Body of pancreas (tissue), 4 donors: ENCODE measurements at regions not wholly inside any gene's neighbourhood (a gene's known extent, or its start where the extent isn't known, plus 50 kb on each side); places are given as distances from the start of the nearest gene placed in this dataset.

ENCODE experiments used
- ATAC-seq: fragments of 150-250 bp; one replicate; pipeline ENCODE4 v1.9.1; 2016
- DNase-seq, 4 donors: peaks; one replicate each; pipeline ENCODE4 v3.0.0-alpha.2; 2019
- H3K27ac ChIP-seq, 4 donors: fragments of 200-600 bp; sonication (generic); 1 replicate in 3 of 4; 2 replicates in 1 of 4; pipeline versions ENCODE4 v1.5.1 to v1.6.1; 2016 to 2019; ENCODE audit warnings: mild to moderate bottlenecking in 1 of 4, mixed read lengths in 1 of 4, moderate library complexity in 1 of 4
- H3K27me3 ChIP-seq, 2 donors: fragments of 200-600 bp; sonication (generic); one replicate each; pipeline ENCODE4 v1.6.0; 2016; ENCODE audit warnings: mild to moderate bottlenecking in 1 of 2
- H3K36me3 ChIP-seq, 2 donors: fragments of 200-600 bp; sonication (generic); replicated peaks in 1 of 2; 2 replicates each; pipeline ENCODE4 v1.5.1; 2016; ENCODE audit warnings: low read depth in 2 of 2; ENCODE audit not compliant: insufficient read depth in 1 of 2
- H3K4me1 ChIP-seq: fragments of 200-600 bp; sonication (generic); one replicate; pipeline ENCODE4 v1.6.0; 2016
- H3K4me3 ChIP-seq, 2 donors: fragments of 200-600 bp; sonication (generic); 1 replicate in 1 of 2; 2 replicates in 1 of 2; pipeline ENCODE4 v1.5.1; 2016 to 2019
- H3K9me3 ChIP-seq, 3 donors: fragments of 200-600 bp; sonication (generic); 1 replicate in 2 of 3; 2 replicates in 1 of 3; pipeline ENCODE4 v1.5.1; 2016
- POLR2A ChIP-seq, 3 donors: fragments of 450-650 bp; IDR thresholded peaks; one replicate each; pipeline ENCODE4 v1.6.1; 2016; ENCODE audit warnings: antibody characterized with exemption in 3 of 3, mild to moderate bottlenecking in 2 of 3
- WGBS, 2 donors: methylation state at CpG; one replicate each; pipeline ENCODE4 v1.1.5; 2017; 5-methylcytosine and 5-hydroxymethylcytosine counted together
- intact Hi-C: fragments of 100-400 bp; cut with DNase I; formaldehyde crosslinking; loops from one replicate; pipeline ENCODE4 v1.15.1; 2023
- TF ChIP-seq, protein P1 (sequence below), 7 experiments: fragments of 450-650 bp in 4 of 7; fragments of 200-600 bp in 3 of 7; sonication (generic) in 3 of 7; IDR thresholded peaks; one replicate each; pipeline ENCODE4 v1.5.1; 2016 to 2019; ENCODE audit warnings: antibody characterized with exemption in 7 of 7

DNA sequence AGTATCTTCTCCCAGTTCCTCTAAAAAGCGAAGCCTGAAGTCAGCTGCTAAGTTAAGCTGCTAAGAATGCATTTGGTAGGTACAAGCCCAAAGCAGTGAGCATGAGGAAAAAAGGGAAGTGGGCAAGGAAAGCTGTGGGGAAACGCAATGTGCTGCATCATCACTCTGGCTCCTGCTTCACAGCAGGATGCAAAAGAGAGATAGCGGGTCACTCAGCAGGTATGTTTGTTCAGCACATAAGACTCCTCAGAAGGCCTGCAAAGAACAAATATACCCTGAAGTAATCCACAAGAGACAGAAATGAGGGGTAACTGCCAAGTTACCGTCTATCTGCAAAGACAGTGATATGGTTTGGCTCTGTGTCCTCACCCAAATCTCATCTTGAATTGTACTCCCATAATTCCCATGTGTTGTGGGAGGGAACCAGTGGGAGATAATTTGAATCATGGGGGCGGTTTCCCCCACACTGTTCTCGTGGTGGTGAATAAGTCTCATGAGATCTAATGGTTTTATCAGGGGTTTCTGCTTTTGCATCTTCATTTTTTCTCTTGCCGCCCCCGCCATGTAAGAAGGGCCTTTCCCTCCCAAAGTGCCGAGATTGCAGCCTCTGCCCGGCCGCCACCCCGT, 127.4 kb upstream of the EGLN3 start:
- TF ChIP-seq, protein P1, sequence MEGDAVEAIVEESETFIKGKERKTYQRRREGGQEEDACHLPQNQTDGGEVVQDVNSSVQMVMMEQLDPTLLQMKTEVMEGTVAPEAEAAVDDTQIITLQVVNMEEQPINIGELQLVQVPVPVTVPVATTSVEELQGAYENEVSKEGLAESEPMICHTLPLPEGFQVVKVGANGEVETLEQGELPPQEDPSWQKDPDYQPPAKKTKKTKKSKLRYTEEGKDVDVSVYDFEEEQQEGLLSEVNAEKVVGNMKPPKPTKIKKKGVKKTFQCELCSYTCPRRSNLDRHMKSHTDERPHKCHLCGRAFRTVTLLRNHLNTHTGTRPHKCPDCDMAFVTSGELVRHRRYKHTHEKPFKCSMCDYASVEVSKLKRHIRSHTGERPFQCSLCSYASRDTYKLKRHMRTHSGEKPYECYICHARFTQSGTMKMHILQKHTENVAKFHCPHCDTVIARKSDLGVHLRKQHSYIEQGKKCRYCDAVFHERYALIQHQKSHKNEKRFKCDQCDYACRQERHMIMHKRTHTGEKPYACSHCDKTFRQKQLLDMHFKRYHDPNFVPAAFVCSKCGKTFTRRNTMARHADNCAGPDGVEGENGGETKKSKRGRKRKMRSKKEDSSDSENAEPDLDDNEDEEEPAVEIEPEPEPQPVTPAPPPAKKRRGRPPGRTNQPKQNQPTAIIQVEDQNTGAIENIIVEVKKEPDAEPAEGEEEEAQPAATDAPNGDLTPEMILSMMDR (IDR thresholded peaks at IDR 0.05) = no peak
- TF ChIP-seq POLR2A (IDR thresholded peaks at IDR 0.05) = no peak
- H3K27me3 ChIP-seq = no peaks in the 10 kb centered on the region
- no peaks in the 10 kb centered on the region for H3K36me3 ChIP-seq
- peaks cover 28% of the 10 kb centered on the region for H3K4me1 ChIP-seq
- intact Hi-C loops = no loop called here
- H3K27ac ChIP-seq = no peak overlapping the region
- ATAC-seq (no peak), DNase-seq (peak in 1 of 4 donors; percentile 34)
- H3K9me3 ChIP-seq = no peaks in the 10 kb centered on the region
- 73 to 83% methylated on average over 12 of the region's 12 CpGs for WGBS, 2 donors
- no peak overlapping the region for H3K4me3 ChIP-seq

DNA sequence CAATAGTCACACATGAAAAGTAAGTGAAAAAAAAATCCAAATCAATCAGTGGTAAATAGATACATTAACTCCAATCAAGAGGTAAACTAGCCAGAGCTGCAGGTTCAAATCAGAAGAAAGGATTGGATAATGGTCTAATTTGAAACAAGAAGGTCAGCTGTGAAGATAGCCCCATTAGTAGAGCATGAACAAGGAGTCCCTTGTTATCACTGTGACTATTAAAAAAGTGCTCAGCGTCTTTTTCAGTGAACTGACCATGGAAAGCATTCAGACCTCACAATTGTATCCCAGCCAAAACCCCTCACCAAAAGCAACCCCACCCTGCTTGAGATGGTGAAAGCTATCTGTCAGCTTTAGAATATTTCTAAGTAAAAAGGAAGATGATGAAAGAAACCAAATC, 125.0 kb upstream of the EGLN3 start:
- no peak for TF ChIP-seq POLR2A (IDR thresholded peaks at IDR 0.05)
- TF ChIP-seq, protein P1 (IDR thresholded peaks at IDR 0.05) = no peak
- H3K36me3 ChIP-seq = no peaks in the 10 kb centered on the region
- intact Hi-C loops = no loop called here
- H3K4me3 ChIP-seq = no peak overlapping the region
- H3K27ac ChIP-seq = no peak overlapping the region
- 41 to 50% methylated on average over 1 of the region's 1 CpG for WGBS, 2 donors
- no peak for ATAC-seq
- H3K27me3 ChIP-seq = no peaks in the 10 kb centered on the region
- H3K4me1 ChIP-seq = peaks cover 4% of the 10 kb centered on the region
- no peak for DNase-seq
- no peaks in the 10 kb centered on the region for H3K9me3 ChIP-seq

DNA sequence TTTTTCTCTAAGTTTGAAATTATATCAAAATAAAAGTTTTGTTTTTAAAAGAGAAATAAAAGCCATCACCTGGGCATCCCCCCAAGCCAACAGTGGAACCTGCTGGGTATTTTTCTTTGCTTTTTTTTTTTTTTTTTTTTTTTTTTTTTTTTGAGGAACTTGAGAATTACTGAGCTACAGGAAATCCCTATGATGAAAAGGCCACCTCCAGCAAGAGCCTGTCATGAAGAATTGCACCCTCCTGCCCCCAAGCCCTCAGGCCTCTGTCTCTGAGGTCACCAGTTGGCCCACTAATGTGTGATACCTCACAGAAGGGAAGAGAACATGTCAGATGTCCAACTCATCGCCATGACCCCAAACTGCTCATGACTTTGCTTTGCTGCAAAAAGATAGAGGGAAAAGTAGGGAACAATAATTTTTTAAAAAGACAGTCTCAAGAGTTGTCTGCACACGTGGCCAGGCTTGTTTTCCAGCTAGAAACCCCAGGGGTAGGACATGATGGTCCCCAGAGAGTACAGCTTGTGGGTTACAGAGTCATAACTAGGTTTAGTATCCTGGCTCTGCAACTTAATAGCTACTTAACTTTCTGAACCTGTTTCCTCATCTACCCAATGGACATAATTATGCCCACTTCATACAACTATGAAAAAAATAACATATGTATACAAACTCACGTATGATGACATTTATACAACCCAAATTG, 124.3 kb upstream of the EGLN3 start:
- ATAC-seq = no peak
- 61 to 63% methylated on average over 3 of the region's 3 CpGs for WGBS, 2 donors
- Histone ChIP-seq H3K36me3 (no peaks in the 10 kb centered on the region), H3K9me3 (no peaks in the 10 kb centered on the region), H3K27ac (no peak overlapping the region), H3K27me3 (no peaks in the 10 kb centered on the region), H3K4me1 (no peaks in the 10 kb centered on the region), H3K4me3 (no peak overlapping the region)
- intact Hi-C loops = no loop called here
- no peak for TF ChIP-seq POLR2A (IDR thresholded peaks at IDR 0.05)
- TF ChIP-seq, protein P1 (IDR thresholded peaks at IDR 0.05) = no peak
- DNase-seq = no peak

DNA sequence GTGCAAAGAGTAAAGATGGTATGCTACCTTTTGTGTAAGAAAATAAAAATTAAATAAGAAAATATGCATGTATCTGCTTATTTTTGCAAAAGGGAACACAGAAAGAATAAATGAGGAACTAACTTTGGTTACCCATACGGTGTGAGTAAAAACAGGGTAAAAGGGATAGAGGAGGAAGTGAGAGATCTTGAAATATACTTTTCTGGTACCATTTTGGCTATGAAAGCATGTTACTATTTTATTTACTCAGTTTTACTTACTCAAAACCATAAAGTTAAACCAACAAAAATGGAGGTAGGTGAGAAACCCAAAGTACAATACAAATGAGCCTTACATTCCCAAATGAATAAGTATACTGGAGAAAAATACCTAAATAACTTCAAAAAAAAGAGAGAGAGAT, 122.0 kb upstream of the EGLN3 start:
- Histone ChIP-seq H3K27ac (no peak overlapping the region), H3K36me3 (no peaks in the 10 kb centered on the region), H3K27me3 (no peaks in the 10 kb centered on the region), H3K4me3 (no peak overlapping the region), H3K4me1 (no peaks in the 10 kb centered on the region), H3K9me3 (no peaks in the 10 kb centered on the region)
- no peak for TF ChIP-seq POLR2A (IDR thresholded peaks at IDR 0.05)
- TF ChIP-seq, protein P1 (IDR thresholded peaks at IDR 0.05) = no peak
- intact Hi-C loops = no loop called here
- DNase-seq = no peak
- WGBS, 2 donors = 86 to 89% methylated on average over 1 of the region's 1 CpG
- ATAC-seq = no peak

DNA sequence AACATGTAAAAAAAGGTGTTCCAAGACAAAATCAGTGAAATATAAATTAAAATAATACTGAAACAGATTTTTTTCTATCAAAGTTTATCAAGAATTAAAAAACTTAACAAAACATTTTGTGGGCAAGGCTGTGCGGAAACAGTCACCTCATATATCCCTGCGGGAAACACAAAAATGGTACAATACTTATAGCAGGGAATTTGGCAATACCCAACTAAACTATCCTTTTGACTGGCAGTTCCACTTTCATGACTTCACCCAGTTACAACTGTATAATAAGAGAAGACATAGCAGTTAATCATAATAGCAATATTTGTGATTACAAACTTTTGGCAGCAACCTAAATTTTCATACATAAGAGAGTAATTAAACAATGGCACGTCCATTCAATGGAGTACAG, 121.5 kb upstream of the EGLN3 start:
- H3K4me3 ChIP-seq = no peak overlapping the region
- no peaks in the 10 kb centered on the region for H3K4me1 ChIP-seq
- ATAC-seq (no peak), DNase-seq (no peak)
- no peaks in the 10 kb centered on the region for H3K27me3 ChIP-seq
- WGBS, 2 donors = 78 to 96% methylated on average over 3 of the region's 3 CpGs
- no peak overlapping the region for H3K27ac ChIP-seq
- no peaks in the 10 kb centered on the region for H3K9me3 ChIP-seq
- TF ChIP-seq, protein P1 (IDR thresholded peaks at IDR 0.05) = no peak
- no peak for TF ChIP-seq POLR2A (IDR thresholded peaks at IDR 0.05)
- no peaks in the 10 kb centered on the region for H3K36me3 ChIP-seq
- intact Hi-C loops = no loop called here
